Testis (tissue), 2 donors: ENCODE measurements at regions not wholly inside any gene's neighbourhood (a gene's known extent, or its start where the extent isn't known, plus 50 kb on each side); places are given as distances from the start of the nearest gene placed in this dataset.

Experiments used
- POLR2A ChIP-seq: fragments of 450-650 bp; IDR thresholded peaks from one replicate; pipeline ENCODE4 v1.6.1; 2017; ENCODE audit warnings: antibody characterized with exemption, mild to moderate bottlenecking, moderate library complexity
- TF ChIP-seq, protein P1 (sequence below), 3 experiments: fragments of 450-650 bp in 2 of 3; fragments of 200-600 bp in 1 of 3; sonication (generic) in 1 of 3; IDR thresholded peaks; one replicate each; pipeline ENCODE4 v1.5.1; 2016 to 2019; ENCODE audit warnings: antibody characterized with exemption in 3 of 3, mild to moderate bottlenecking in 2 of 3, moderate library complexity in 1 of 3

DNA sequence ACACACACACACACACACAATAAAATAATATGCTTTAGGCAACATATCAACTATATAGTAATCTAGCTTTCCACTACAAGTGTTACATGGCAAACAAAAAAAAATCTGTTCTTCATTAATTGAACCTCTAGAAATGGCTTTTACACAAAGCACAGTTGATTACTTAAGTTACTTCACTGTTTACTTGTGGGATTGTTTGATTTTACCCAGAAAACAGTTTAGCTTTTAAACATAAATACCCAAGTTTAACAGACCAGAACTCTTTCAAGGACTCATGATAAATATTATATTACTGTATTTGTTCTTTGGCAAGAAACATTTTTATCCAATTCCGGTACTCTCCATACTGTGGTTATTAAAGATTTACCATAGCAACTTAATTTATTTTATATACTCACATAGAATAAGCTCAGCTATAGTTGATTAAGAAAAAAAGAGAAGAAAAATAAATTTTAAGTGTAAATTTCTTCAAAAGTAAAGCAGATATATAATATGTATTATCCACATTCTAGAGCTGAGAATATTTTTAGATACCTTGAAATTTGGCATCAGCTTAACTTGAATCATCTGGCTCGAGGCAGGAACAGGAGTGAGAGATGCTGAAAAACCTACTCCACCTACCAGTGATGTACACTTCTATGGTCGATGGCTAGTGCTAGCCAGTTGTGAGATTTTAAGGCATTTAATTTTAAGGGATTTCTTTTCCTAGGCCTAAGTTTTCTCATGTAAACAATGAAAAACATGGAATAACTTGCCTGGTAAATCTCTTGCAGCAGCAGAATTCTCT, 126.0 kb downstream of the BTG1 start:
- TF ChIP-seq, protein P1, sequence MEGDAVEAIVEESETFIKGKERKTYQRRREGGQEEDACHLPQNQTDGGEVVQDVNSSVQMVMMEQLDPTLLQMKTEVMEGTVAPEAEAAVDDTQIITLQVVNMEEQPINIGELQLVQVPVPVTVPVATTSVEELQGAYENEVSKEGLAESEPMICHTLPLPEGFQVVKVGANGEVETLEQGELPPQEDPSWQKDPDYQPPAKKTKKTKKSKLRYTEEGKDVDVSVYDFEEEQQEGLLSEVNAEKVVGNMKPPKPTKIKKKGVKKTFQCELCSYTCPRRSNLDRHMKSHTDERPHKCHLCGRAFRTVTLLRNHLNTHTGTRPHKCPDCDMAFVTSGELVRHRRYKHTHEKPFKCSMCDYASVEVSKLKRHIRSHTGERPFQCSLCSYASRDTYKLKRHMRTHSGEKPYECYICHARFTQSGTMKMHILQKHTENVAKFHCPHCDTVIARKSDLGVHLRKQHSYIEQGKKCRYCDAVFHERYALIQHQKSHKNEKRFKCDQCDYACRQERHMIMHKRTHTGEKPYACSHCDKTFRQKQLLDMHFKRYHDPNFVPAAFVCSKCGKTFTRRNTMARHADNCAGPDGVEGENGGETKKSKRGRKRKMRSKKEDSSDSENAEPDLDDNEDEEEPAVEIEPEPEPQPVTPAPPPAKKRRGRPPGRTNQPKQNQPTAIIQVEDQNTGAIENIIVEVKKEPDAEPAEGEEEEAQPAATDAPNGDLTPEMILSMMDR (IDR thresholded peaks at IDR 0.05), result no peak
- no peak for TF ChIP-seq POLR2A
